SW 1271 (cell line): ENCODE measurements at regions not wholly inside any gene's neighbourhood (a gene's known extent, or its start where the extent isn't known, plus 50 kb on each side); places are given as distances from the start of the nearest gene placed in this dataset.

Source experiments
- DNase-seq, 2 experiments: peaks; one replicate each; lab custom pipeline; 2025; lab: John Stamatoyannopoulos, UW

- no peak for DNase-seq
Observed at GRCh38 chr18:38980420-38980819, 1414.8 kb upstream of the CELF4 start.

GRCh38 chr18:38972571-38972970, 1407.0 kb upstream of the CELF4 start:
- no peak for DNase-seq

GRCh38 chr18:38971881-38972280, 1406.3 kb upstream of the CELF4 start:
- DNase-seq, result no peak

- no peak for DNase-seq
Observed at GRCh38 chr18:38966841-38967240, 1401.2 kb upstream of the CELF4 start.

- DNase-seq, result no peak
Observed at GRCh38 chr18:38963943-38964660, 1398.5 kb upstream of the CELF4 start.

GRCh38 chr18:38961880-38962279, 1396.3 kb upstream of the CELF4 start:
- no peak for DNase-seq

- no peak for DNase-seq
Observed at GRCh38 chr18:38957736-38958135, 1392.1 kb upstream of the CELF4 start.

GRCh38 chr18:38956068-38956467, 1390.5 kb upstream of the CELF4 start:
- no peak for DNase-seq

GRCh38 chr18:38951633-38952032, 1386.0 kb upstream of the CELF4 start:
- DNase-seq, result no peak

GRCh38 chr18:38948436-38948835, 1382.8 kb upstream of the CELF4 start:
- no peak for DNase-seq

GRCh38 chr18:38944446-38945024, 1378.9 kb upstream of the CELF4 start:
- no peak for DNase-seq

GRCh38 chr18:38941711-38942561, 1376.3 kb upstream of the CELF4 start:
- no peak for DNase-seq

- peak; percentile 37 to 66 for DNase-seq
Observed at GRCh38 chr18:38940863-38941531, 1375.4 kb upstream of the CELF4 start.

GRCh38 chr18:38940475-38940862, 1374.9 kb upstream of the CELF4 start:
- DNase-seq, result no peak

- DNase-seq, result no peak
Observed at GRCh38 chr18:38933910-38934510, 1368.4 kb upstream of the CELF4 start.

GRCh38 chr18:38933322-38933721, 1367.7 kb upstream of the CELF4 start:
- no peak for DNase-seq

GRCh38 chr18:38932752-38933151, 1367.2 kb upstream of the CELF4 start:
- DNase-seq, result no peak

GRCh38 chr18:38931754-38932050, 1366.1 kb upstream of the CELF4 start:
- no peak for DNase-seq

- no peak for DNase-seq
Observed at GRCh38 chr18:38930881-38931753, 1365.5 kb upstream of the CELF4 start.

GRCh38 chr18:38923540-38923939, 1357.9 kb upstream of the CELF4 start:
- DNase-seq, result no peak

- no peak for DNase-seq
Observed at GRCh38 chr18:38923126-38923525, 1357.5 kb upstream of the CELF4 start.
